Activated T-cell treated with anti-CD3 and anti-CD28 coated beads for 4 hours (primary cell): ENCODE measurements at regions not wholly inside any gene's neighbourhood (a gene's known extent, or its start where the extent isn't known, plus 50 kb on each side); places are given as distances from the start of the nearest gene placed in this dataset.
"Not testable (repeated sequence)": the region's sequence is repeated elsewhere in the genome, so short reads cannot be mapped to it uniquely, and the experiment has no call there.

Experiments
- DNase-seq: peaks from one replicate; pipeline ENCODE4 v3.0.0-alpha.2; 2020

DNA sequence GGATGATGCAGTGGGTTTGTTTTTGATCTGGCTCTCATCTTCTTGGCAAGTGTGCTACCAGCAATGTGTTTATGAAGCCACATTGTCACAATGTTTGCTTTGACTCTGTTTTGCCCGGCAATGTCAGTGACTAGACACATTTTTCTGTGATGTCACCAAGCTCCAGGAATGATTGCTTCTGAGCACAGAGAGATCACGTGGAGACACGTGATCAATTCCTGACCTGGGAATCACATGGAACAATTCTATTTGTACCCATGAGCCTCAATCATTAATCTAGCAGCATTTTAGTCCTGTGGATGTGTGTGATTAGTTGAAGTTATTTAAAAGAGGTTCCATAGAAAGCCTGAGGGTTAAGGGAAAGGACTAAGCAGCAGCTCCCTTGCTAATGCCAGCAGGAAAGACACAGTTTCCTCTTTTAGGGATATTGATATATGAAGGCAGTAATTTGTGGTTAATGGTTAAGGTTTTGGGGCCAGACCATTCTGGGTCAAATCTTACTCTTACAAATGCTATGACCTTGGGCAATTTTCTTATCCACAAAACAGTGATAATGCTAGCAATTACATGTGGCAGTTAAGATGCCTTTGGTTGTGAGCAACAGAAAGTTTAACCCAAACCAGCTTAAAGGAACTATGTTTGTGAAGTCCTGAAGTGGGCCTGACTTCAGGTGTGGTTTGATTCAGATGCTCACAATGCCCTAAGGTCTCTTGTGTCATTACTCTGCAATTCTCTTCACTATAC, 59.0 kb downstream of the FASLG start:
- no peak for DNase-seq

DNA sequence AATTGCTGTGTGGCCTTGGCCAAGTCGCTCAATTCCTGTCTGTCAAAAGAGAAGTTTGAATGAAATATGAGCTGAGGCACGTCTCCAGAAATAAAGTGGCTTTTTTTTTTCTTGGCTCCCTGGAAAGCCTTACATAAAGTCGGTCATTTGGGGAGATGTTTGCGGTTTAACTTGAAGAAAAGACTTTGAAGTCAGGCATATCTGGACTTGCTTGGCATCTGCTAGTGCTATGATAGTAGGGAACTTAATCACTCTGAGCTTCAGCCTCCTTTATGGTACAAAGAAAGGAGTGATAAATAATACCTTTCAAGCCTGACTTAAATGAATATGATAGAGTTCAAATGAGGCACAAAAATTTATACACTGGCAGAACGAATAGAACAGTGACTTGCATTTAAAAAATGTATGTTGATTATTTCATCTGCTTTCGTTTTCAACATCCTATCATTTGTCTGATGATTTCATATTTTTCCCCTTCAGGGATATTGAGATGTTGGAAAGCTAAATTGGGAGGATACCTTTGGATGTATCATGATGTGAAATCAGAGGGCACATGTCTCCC, 60.2 kb downstream of the FASLG start:
- DNase-seq = no peak

DNA sequence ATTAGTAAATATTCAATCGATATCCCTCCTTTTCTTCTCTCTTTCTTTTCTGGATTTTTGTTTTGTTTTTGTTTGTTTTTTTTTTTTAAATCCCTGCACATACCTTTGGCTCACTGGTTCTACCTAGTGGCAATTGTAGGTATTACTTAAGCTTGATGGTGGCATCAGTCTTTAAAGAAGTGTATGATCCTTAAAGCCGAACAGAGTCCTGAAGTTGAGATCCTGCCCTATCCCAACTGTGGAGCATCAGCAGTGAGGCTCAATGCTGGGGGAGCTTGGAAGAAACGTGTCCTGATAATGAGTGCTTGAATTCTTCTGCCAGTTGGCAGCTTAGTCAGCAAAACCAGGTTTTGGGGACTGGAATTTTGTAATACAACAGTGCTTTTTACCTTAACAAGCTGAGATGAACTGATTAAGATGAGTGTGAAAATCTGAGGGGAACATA, 60.8 kb downstream of the FASLG start:
- DNase-seq = no peak

DNA sequence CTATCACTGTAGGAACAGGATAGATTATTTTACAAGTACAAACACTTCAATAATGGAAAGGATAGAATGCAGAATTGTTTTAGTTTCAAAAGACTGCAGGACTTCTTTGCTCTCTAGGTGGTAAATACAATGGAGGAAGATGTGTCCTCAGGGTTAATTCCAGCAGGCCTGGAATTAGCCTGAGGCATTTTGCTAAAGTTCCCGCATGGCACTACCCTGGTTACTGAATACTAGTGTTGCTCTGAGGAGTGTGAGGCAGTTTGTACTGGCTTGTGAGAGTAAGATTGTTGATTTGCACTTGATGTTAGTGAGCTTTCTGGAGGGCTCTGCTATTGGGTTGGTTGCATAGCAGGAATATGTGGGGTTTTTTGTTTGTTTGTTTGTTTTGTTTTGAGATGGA, 61.4 kb downstream of the FASLG start:
- DNase-seq = no peak

DNA sequence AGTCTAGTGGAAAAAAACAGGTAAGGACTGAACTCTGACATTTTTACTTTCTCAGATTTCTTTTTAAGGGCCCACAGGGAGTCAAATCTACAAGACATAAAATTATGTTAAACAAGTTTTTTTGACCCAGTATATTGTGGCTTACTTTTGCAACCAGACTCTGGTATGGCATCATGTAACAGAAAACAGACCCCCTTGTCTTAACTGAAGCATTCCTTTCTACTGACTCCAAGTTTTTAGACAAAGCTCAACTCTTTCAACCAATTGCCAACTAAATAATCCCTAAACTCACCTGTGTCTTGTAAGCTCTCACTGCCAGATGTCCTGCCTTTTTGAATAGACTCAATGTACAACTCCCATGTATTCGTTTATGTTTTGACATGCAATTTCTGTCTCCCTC, 64.3 kb downstream of the FASLG start:
- no peak for DNase-seq

DNA sequence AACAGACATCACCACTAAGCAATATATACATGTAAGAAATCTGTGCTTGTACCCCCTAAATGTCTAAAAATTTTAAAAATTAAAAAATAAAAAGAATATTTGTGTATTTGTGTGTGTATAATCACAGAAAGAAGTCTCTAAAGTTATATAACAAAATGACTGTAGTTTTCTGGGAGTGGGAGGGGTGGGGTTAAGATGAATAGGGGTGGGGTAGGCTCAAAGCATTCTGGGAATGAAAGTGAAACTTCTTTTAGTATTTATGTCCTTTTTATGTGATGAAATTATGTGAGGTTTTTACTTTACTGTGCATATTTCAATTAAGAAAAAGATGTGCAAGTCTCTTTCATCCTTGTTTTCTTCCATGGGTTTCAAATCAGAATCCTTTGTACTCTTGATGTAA, 65.3 kb downstream of the FASLG start:
- no peak for DNase-seq

DNA sequence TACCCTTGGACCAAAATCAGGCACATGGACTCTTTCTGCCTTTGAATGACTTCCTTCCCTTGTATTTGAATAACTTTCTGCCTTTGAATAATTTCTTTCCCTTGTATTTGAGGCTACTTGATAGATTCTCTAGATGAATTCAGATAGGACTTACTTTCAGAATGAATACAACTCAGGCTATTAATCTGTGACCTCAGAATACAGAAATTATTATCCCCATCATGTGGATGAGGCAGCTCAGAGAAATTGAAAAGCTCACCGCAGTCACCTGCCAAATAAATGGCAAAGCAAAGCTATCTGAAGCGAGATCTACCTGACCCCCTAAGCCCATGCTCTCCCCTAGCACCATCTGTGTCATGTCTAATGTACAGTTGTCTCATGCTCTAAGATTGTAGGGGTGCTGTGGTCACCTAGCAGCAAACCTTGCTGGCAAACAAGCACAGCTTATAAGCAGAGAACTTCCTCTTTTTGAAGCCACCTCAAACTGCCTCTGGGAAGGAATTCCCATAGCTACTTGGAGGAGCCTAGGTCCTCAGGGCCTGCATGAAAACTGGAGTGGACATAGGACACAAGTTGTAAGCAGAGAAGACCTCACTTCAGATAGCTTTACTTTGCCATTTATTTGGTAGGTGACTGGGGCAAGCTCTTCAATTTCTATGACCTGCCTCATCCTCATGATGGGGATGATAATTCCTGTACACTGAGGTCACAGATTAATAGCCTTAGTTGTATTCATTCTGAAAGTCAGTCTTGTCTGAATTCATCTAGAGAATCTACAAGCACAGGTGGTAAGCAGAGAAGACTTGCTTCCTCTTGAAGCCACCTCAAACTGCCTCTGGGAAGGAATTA, 66.1 kb downstream of the FASLG start:
- DNase-seq = no peak

DNA sequence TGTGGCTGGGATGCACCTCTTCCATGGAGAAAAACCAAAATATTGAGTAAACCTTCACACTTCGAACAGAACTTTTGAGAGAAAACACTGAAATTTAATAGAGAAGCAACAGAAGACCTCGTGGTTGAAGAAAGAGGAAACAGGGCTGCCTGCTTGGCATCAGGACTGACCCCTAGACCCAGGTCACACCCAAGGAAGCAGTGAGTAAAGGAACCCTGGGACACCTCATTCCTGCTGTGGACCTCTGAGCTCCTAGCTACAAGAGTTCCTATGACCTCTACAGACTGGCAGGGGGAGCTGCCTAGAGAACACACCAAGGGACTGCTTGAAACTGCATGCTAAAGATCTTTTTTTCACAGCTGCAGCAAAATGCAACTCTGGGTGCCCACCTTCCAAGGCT, 67.8 kb downstream of the FASLG start:
- no peak for DNase-seq

DNA sequence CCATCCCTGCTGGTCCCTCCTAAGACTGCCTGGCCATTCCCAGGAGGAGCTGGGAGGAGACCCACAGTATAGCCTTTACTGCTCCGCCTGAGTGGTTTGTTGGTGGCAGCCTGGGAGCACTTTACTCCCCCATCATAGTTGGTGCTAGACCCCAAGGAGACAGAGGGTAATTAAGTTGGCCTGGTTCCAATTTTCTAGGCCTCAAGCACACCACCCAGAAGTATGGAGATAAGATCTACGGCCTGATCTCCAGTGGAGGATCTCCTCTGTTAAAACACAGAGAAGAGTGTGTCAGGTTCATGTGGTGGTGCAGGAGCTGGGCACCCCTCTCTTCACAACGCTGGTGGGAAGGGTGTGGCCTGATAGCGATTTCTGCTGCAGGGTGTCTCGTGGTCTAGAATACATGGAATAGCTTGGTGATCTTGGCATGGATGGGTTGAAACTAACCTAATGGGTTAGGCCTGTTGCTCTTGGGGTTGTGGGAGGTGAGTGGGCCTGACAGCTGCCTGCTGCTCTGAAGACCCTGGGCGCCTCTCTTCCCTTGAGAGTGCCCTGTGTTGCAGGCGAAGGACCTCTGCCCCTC, 68.5 kb downstream of the FASLG start:
- DNase-seq = no peak

DNA sequence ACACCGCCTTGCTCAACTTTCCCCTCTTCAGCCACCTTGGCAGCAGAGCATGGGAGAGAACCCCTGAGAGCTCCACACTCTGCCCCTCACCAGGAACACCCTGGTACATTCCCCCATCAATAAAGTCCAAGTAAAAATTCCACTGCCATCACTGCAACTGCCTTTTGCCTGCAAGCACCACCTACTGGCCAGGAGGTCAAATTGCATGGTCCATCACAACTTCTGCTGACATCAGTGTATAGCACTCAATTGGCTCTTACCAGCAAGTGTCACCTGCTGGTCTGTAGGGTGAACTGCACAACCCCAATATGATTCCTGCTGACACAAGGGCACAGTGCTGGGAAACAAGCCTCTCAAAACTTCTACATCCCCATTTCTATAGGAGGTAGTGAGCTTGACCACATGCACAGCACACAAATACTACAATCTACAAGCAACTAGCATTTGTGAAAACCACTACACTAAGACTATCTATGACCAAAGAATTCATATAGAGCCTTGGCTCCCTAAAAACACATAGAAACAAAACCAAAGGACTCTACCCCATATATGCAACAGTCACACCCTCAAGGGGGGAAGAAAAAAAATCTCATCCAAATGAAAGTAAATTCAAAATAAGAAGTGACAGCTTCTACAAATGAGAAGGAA, 69.2 kb downstream of the FASLG start:
- peak; percentile 21 for DNase-seq

DNA sequence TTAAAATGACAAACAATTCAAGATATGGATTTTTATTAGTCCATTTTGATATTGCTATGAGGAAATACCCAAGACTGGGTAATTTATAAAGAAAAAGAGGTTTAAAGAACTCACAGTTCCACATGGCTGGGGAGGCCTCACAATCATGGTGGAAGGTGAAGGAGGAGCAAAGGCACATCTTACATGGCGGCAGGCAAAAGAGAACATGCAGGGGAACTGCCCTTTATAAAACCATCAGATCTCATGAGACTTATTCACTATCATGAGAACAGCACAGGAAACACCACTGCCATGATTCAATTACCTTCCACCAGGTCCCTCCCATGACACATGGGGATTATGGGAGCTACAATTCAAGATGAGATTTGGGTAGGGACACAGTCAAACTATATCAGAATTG, 69.8 kb downstream of the FASLG start:
- DNase-seq = not testable (repeated sequence)

DNA sequence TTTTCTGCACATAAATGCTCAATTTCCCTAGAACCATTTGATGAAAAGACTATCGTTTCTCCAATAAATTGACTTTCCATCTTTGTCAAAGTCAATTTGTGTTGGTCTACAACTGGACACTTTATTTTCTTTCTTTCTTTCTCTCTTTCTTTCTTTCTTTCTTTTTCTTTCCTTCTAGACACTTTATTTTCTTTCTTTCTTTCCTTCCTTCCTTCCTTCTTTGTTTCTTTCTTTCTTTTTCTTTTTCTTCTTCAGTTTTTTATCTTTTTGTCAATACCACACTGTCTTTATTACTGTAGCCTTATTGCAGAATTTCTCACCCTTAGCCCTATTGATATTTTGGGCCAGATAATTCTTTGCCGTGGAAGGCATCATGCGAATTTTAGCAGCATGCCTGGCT, 73.5 kb downstream of the FASLG start:
- DNase-seq = no peak

DNA sequence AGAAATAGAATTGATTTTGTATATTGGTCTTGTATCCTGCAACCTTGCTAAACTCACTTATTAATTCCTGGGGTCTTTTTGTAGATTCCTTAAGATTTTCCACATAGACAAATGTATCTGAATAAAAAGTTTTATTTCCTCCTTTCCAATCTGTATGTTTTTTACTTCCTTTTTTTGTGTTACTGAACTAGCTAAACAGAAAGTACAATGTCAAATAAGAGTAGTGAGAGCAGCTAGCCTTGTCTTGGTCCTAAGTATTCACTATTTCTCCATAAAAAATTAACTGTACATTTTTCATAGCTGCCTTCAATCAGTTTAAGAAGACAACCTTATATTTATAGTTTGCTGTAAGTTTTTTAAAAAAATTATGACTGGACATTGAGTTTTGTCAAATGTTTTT, 74.9 kb downstream of the FASLG start:
- DNase-seq = no peak

DNA sequence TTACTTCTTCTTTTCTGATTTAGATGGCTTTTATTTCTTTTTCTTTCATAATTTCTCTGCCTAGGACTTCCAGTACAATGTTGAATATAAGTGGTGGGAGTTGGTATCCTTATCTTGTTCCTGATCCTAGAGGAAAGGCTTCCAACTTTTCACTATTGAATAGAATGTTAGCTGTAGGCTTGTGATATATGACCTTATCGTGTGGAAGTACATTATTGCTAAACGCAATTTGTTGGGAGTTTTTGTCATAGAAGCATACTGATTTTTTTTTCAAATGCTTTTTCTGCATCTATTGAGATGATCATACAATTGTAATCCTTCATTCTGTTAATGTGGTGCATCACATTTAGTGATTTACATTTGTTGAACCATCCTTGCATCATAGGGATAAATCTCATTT, 79.5 kb downstream of the FASLG start:
- DNase-seq = no peak

DNA sequence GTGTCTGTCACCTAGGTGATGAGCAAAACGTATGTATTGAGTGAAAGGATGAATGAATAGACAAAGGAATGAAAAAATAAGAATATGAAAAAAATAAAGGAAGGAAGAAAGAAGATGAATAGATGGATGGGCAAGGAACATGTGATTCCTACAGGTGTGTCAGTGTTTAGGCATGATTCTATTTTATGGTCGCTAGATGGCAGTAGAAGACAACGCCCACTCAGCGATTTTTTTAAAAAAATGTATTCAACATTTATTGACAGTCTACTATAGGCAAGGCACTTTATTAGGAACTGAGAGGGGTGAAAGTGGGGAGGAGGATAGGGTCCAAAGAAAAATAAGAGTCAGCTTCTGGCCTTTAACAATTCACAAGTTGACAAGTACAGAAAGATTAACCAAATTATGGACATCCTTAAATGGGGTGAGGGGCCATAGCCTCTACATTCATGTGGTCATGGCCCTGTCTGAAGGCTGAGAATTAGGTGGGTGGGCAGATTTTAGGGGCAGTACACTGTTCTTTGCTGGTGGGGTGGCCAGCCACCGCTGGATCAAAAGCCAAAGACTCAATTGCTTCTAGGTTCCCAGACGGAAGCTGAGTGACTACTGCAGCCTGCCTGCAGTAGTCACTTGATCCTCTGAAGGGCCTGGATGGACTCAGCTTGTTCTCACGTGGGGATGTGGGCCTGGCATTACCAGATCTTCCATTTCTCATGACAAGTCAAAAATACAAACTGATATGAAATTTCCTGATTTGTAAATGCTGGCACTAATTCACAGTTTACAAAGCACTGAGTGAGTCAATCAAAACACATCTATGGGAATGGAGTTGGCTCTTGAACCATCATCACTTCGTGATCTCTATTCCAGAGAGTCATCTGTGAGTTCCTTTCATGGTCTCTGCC, 83.9 kb downstream of the FASLG start:
- no peak for DNase-seq

DNA sequence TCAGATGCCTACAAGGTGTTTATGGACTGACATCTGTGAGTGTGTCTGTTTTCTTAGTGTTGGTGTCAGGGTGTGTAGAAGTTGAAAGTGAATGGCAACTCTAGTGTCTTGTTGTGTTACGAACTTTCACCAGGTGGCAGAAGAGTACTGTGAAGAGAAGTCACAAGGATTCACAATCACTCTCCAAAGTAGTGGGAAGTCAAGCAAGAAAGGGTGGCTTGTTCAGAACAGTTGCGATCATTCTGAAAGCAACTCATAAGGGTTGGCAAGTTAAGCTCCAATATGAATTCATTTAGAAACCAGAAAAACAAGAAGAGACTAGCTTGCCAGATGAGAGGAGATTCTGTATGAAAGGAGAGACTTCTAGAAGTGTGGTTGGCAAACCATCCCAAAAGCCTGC, 86.1 kb downstream of the FASLG start:
- DNase-seq = peak; percentile 44

DNA sequence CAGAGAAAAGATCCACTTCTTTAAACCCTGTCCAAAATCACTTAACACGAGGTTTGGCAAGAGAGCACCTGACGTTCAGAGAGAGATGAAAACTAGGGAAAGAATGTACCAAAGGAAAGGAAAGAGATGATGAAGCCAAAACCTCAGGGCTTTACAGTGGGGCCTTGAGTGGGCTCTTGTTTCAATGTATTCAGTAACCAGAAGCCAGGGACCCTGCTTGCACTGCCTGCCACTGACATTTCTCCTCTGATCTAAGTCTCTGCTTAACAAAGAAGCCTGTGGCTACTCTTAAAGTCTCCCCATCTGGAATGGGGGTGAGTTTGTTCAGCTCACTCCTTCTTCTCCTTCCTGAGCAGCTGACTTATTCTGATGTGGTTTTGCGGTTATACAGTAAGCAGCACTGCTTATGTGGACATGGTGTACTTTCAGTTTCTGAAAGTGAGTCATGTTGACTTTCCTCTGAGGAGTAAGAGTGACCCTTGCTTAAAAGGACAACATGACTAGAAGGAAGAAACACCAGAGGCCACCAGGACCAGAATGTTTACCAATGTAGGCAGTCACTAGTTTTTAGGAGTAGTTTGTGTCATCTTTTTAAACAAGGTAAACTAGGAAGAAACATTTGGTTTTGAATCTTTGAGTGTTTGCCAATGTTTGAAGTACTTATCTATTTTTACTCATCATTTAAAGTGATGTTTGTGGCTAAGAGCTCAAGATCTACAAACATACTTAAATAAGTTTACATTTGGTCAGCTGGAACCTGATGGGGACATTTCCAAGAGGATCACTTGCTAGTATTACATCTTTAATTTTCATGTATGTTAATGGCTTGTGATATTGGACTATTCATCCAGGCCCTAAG, 87.4 kb downstream of the FASLG start:
- DNase-seq = no peak

DNA sequence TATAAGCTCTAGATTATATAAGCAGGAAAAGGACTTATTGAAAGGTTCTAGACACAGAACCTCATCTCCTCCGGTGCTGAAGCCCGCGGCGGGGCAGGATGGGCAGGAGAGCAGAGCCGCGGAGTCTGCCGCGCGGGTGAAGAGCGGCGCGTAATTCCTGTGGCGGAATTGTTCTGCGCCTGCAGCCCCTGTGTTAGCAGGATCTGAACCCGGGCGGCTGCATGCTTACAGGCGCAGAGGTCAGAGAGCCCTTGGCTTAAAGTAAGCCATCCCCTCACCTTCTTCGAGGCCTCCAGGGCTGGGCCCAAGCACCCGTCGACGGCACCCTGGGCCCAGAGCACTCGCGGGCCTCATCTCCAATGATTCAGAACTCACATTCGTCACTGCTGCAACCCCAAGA, 89.3 kb downstream of the FASLG start:
- no peak for DNase-seq

DNA sequence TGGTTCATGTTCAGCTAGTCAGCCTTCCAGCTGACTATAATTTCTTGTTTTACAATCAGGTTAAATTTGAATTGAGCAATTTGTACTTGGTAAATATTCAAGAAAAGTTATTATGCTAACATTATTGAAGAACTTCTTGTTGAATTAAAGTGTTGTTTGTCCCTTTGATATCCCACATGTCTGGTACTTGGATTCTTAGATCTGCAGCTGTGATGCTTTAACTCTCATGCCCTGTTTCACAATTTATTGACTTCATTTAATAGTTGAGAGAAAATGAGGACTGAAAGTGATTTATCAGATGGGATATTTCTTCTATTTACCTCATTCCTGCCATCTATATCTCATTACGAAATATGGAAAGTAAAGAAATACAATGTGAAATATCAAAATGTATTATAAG, 92.8 kb downstream of the FASLG start:
- no peak for DNase-seq

DNA sequence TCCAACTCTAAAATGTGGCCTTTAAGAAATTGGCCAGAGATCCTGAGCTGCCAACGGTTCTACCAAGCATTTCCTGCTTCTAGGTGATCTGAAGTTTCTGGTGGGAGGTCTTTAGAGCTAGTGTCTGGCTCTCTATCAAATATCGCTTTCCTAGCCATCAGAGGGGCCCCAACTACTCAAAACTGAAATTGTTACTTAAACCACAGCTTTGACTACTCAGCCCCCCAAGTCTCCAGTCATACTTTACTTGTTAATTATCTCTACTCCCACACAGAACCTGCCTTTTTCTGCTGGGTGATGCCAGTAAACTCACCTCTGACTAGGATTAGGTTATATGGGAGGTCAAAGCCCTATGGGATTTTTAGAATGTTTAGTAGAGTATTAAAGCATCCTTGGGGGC, 95.1 kb downstream of the FASLG start:
- DNase-seq = no peak

DNA sequence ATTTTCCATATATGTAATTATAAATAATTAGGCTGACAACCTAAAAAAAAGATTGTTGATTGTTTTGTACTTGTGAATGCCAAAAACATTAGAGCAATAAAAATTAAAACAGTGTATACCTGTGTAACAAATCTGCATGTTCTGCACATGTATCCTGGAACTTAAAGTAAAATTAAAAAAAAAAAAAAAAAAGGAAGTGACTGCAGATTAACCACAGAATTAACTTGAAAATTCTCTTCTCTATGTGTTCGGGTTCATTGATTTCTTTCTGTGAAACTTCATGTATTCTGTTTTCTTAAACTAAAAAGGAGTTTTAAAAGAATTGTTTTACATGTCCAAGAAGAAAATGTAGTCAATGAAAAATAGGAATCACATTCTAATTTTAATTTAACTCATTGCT, 95.7 kb downstream of the FASLG start:
- DNase-seq = no peak
